GM12865 (cell line): ENCODE measurements at regions not wholly inside any gene's neighbourhood (a gene's known extent, or its start where the extent isn't known, plus 50 kb on each side); places are given as distances from the start of the nearest gene placed in this dataset.

Experiments used
- DNase-seq: peaks from one replicate; pipeline ENCODE4 v3.0.0; 2010; ENCODE audit warnings: low read depth
- H3K4me3 ChIP-seq: 2 replicates; pipeline ENCODE4 v1.5.1; 2011; ENCODE audit warnings: mild to moderate bottlenecking, low read depth, low read length, control low read depth
- CTCF ChIP-seq: IDR thresholded peaks from 2 replicates; pipeline ENCODE4 v1.5.1; 2011; ENCODE audit warnings: low read length, control low read depth, low read depth, inconsistent platforms; ENCODE audit not compliant: insufficient read depth; ENCODE audit errors: missing control alignments

GRCh38 chr18:77677536-77677935 is 427.9 kb downstream of the GALR1 start:
- no peak for TF ChIP-seq CTCF
- DNase-seq: no peak
- no peak overlapping the region for H3K4me3 ChIP-seq

GRCh38 chr18:77679869-77680268 is 430.2 kb downstream of the GALR1 start:
- no peak for DNase-seq
- no peak for TF ChIP-seq CTCF

GRCh38 chr18:77700051-77700450 is 450.4 kb downstream of the GALR1 start:
- no peak for TF ChIP-seq CTCF
- no peak for DNase-seq
- H3K4me3 ChIP-seq: no peak overlapping the region

More at GRCh38 chr18:77679869-77680268, 430.2 kb downstream of the GALR1 start:
- no peak overlapping the region for H3K4me3 ChIP-seq

GRCh38 chr18:77701977-77702376 is 452.3 kb downstream of the GALR1 start:
- DNase-seq: no peak
- TF ChIP-seq CTCF: no peak
- no peak overlapping the region for H3K4me3 ChIP-seq

- peak; percentile 2 for TF ChIP-seq CTCF
- peak; percentile 18 for DNase-seq
These were observed 453.0 kb downstream of the GALR1 start for GRCh38 chr18:77702686-77703085.

GRCh38 chr18:77705301-77705700 is 455.7 kb downstream of the GALR1 start:
- no peak for TF ChIP-seq CTCF

More at GRCh38 chr18:77702686-77703085, 453.0 kb downstream of the GALR1 start:
- no peak overlapping the region for H3K4me3 ChIP-seq

GRCh38 chr18:77708826-77709506 is 459.3 kb downstream of the GALR1 start:
- DNase-seq: peak; percentile 55
- no peak overlapping the region for H3K4me3 ChIP-seq
- no peak for TF ChIP-seq CTCF

More at GRCh38 chr18:77705301-77705700, 455.7 kb downstream of the GALR1 start:
- no peak overlapping the region for H3K4me3 ChIP-seq
- no peak for DNase-seq
